ENCODE measurements at regions not wholly inside any gene's neighbourhood (a gene's known extent, or its start where the extent isn't known, plus 50 kb on each side); places are given as distances from the start of the nearest gene placed in this dataset.
A peak's percentile ranks its signal among the peaks of the same experiment; 100 is the strongest.
"Not testable (repeated sequence)": the region's sequence is repeated elsewhere in the genome, so short reads cannot be mapped to it uniquely, and the experiment has no call there.

GRCh38 chr22:15583007-15583406 lies 55.0 kb downstream of the OR11H1 start:
- H3K27ac ChIP-seq (ENCODE audit: low read length); DNase-seq; intact Hi-C loops (cut with DNase I); ATAC-seq; H3K4me3 ChIP-seq (ENCODE audit: low read length); H3K9me3 ChIP-seq (ENCODE audit: control insufficient read depth, low read length); H3K4me1 ChIP-seq (ENCODE audit: control insufficient read depth, insufficient read depth, low read length); H3K27me3 ChIP-seq (ENCODE audit: control insufficient read depth, insufficient read depth): not testable (repeated sequence)
- 94% methylated on average over 3 of the region's 8 CpGs for WGBS

GRCh38 chr22:15602199-15602598 lies 74.2 kb downstream of the OR11H1 start:
- H3K9me3 ChIP-seq (ENCODE audit: control insufficient read depth, low read length); H3K27ac ChIP-seq (ENCODE audit: low read length); H3K4me1 ChIP-seq (ENCODE audit: control insufficient read depth, insufficient read depth, low read length); ATAC-seq; DNase-seq; intact Hi-C loops (cut with DNase I); H3K27me3 ChIP-seq (ENCODE audit: control insufficient read depth, insufficient read depth); H3K4me3 ChIP-seq (ENCODE audit: low read length): not testable (repeated sequence)
- 28% methylated on average over 2 of the region's 4 CpGs for WGBS

GRCh38 chr22:15603111-15603510 lies 75.1 kb downstream of the OR11H1 start:
- intact Hi-C loops (cut with DNase I); ATAC-seq; H3K9me3 ChIP-seq (ENCODE audit: control insufficient read depth, low read length); H3K4me1 ChIP-seq (ENCODE audit: control insufficient read depth, insufficient read depth, low read length); H3K27ac ChIP-seq (ENCODE audit: low read length); H3K27me3 ChIP-seq (ENCODE audit: control insufficient read depth, insufficient read depth); H3K4me3 ChIP-seq (ENCODE audit: low read length): not testable (repeated sequence)
- WGBS = 77% methylated on average over 4 of the region's 29 CpGs
- peak in 1 of 3 donors; percentile 16 for DNase-seq

GRCh38 chr22:15604176-15604575 lies 76.2 kb downstream of the OR11H1 start:
- H3K4me3 ChIP-seq (ENCODE audit: low read length); H3K9me3 ChIP-seq (ENCODE audit: control insufficient read depth, low read length); H3K27me3 ChIP-seq (ENCODE audit: control insufficient read depth, insufficient read depth); H3K27ac ChIP-seq (ENCODE audit: low read length); intact Hi-C loops (cut with DNase I); DNase-seq; H3K4me1 ChIP-seq (ENCODE audit: control insufficient read depth, insufficient read depth, low read length): not testable (repeated sequence)
- peak in 1 of 2 donors; percentile 41 for ATAC-seq
- WGBS = no CpG with 5 or more reads among the region's 7 CpGs

GRCh38 chr22:15604679-15605078 lies 76.7 kb downstream of the OR11H1 start:
- ATAC-seq = peak in 1 of 2 donors; percentile 16
- H3K4me3 ChIP-seq (ENCODE audit: low read length); H3K27me3 ChIP-seq (ENCODE audit: control insufficient read depth, insufficient read depth); H3K4me1 ChIP-seq (ENCODE audit: control insufficient read depth, insufficient read depth, low read length); intact Hi-C loops (cut with DNase I); H3K27ac ChIP-seq (ENCODE audit: low read length); H3K9me3 ChIP-seq (ENCODE audit: control insufficient read depth, low read length); DNase-seq: not testable (repeated sequence)
- WGBS = 58% methylated on average over 2 of the region's 3 CpGs

- H3K27me3 ChIP-seq (ENCODE audit: control insufficient read depth, insufficient read depth); ATAC-seq; intact Hi-C loops (cut with DNase I); H3K4me3 ChIP-seq (ENCODE audit: low read length); H3K9me3 ChIP-seq (ENCODE audit: control insufficient read depth, low read length); H3K27ac ChIP-seq (ENCODE audit: low read length); H3K4me1 ChIP-seq (ENCODE audit: control insufficient read depth, insufficient read depth, low read length): not testable (repeated sequence)
- 80% methylated on average over 12 of the region's 12 CpGs for WGBS
- peak in 2 of 3 donors; percentile 27 to 30 for DNase-seq
These were observed 76.9 kb upstream of the POTEH start for GRCh38 chr22:15612906-15613305.

- DNase-seq = peak in 1 of 3 donors; percentile 10
- WGBS = 75% methylated on average over 6 of the region's 9 CpGs
- H3K27me3 ChIP-seq (ENCODE audit: control insufficient read depth, insufficient read depth); H3K4me1 ChIP-seq (ENCODE audit: control insufficient read depth, insufficient read depth, low read length); ATAC-seq; H3K4me3 ChIP-seq (ENCODE audit: low read length); intact Hi-C loops (cut with DNase I); H3K9me3 ChIP-seq (ENCODE audit: control insufficient read depth, low read length); H3K27ac ChIP-seq (ENCODE audit: low read length): not testable (repeated sequence)
These were observed 74.7 kb upstream of the POTEH start for GRCh38 chr22:15615136-15615535.

- H3K27me3 ChIP-seq (ENCODE audit: control insufficient read depth, insufficient read depth); H3K9me3 ChIP-seq (ENCODE audit: control insufficient read depth, low read length); ATAC-seq; H3K4me1 ChIP-seq (ENCODE audit: control insufficient read depth, insufficient read depth, low read length); intact Hi-C loops (cut with DNase I); DNase-seq; H3K27ac ChIP-seq (ENCODE audit: low read length); H3K4me3 ChIP-seq (ENCODE audit: low read length): not testable (repeated sequence)
- WGBS = 72% methylated on average over 8 of the region's 8 CpGs
These were observed 61.6 kb upstream of the POTEH start for GRCh38 chr22:15628224-15628623.

GRCh38 chr22:15636765-15637164 lies 53.1 kb upstream of the POTEH start:
- H3K4me3 ChIP-seq (ENCODE audit: low read length); intact Hi-C loops (cut with DNase I); DNase-seq; ATAC-seq; H3K9me3 ChIP-seq (ENCODE audit: control insufficient read depth, low read length); H3K27me3 ChIP-seq (ENCODE audit: control insufficient read depth, insufficient read depth); H3K4me1 ChIP-seq (ENCODE audit: control insufficient read depth, insufficient read depth, low read length); H3K27ac ChIP-seq (ENCODE audit: low read length): not testable (repeated sequence)
- WGBS = 82% methylated on average over 11 of the region's 12 CpGs

GRCh38 chr22:15637471-15637870 lies 52.4 kb upstream of the POTEH start:
- H3K27me3 ChIP-seq (ENCODE audit: control insufficient read depth, insufficient read depth); H3K9me3 ChIP-seq (ENCODE audit: control insufficient read depth, low read length); DNase-seq; H3K4me1 ChIP-seq (ENCODE audit: control insufficient read depth, insufficient read depth, low read length); H3K4me3 ChIP-seq (ENCODE audit: low read length); intact Hi-C loops (cut with DNase I); H3K27ac ChIP-seq (ENCODE audit: low read length): not testable (repeated sequence)
- ATAC-seq = peak; percentile 30 to 35
- WGBS = no CpG with 5 or more reads among the region's 2 CpGs

- H3K9me3 ChIP-seq (ENCODE audit: control insufficient read depth, low read length); H3K4me3 ChIP-seq (ENCODE audit: low read length); H3K27me3 ChIP-seq (ENCODE audit: control insufficient read depth, insufficient read depth); intact Hi-C loops (cut with DNase I); H3K27ac ChIP-seq (ENCODE audit: low read length); H3K4me1 ChIP-seq (ENCODE audit: control insufficient read depth, insufficient read depth, low read length): not testable (repeated sequence)
- ATAC-seq (peak; percentile 3 to 25), DNase-seq (peak in 1 of 3 donors; percentile 25)
- WGBS = 79% methylated on average over 8 of the region's 11 CpGs
These were observed 51.9 kb upstream of the POTEH start for GRCh38 chr22:15637886-15638285.

Measured in right cardiac atrium (tissue), 5 donors.